ENCODE measurements at regions not wholly inside any gene's neighbourhood (a gene's known extent, or its start where the extent isn't known, plus 50 kb on each side); places are given as distances from the start of the nearest gene placed in this dataset.

GRCh38 chr5:35367526-35367925 is 137.2 kb upstream of the PRLR start:
- DNase-seq: no peak

- no peak for DNase-seq
Observed at GRCh38 chr5:35365758-35366157, 135.5 kb upstream of the PRLR start.

GRCh38 chr5:35364350-35364749 is 134.1 kb upstream of the PRLR start:
- DNase-seq: no peak

GRCh38 chr5:35363387-35363965 is 133.2 kb upstream of the PRLR start:
- no peak for DNase-seq

GRCh38 chr5:35362772-35363171 is 132.5 kb upstream of the PRLR start:
- DNase-seq: no peak

- no peak for DNase-seq
Observed at GRCh38 chr5:35360671-35361070, 130.4 kb upstream of the PRLR start.

GRCh38 chr5:35359859-35360258 is 129.6 kb upstream of the PRLR start:
- DNase-seq: no peak

- DNase-seq: no peak
Observed at GRCh38 chr5:35357973-35358372, 127.7 kb upstream of the PRLR start.

- no peak for DNase-seq
Observed at GRCh38 chr5:35356725-35357124, 126.4 kb upstream of the PRLR start.

GRCh38 chr5:35354751-35355150 is 124.5 kb upstream of the PRLR start:
- no peak for DNase-seq

- no peak for DNase-seq
Observed at GRCh38 chr5:35345222-35345621, 114.9 kb upstream of the PRLR start.

GRCh38 chr5:35342664-35343063 is 112.4 kb upstream of the PRLR start:
- DNase-seq: no peak

- DNase-seq: no peak
Observed at GRCh38 chr5:35341189-35341588, 110.9 kb upstream of the PRLR start.

- DNase-seq: no peak
Observed at GRCh38 chr5:35339616-35340100, 109.4 kb upstream of the PRLR start.

- no peak for DNase-seq
Observed at GRCh38 chr5:35339006-35339405, 108.7 kb upstream of the PRLR start.

- no peak for DNase-seq
Observed at GRCh38 chr5:35338157-35338453, 107.8 kb upstream of the PRLR start.

- DNase-seq: no peak
Observed at GRCh38 chr5:35337340-35338156, 107.3 kb upstream of the PRLR start.

- no peak for DNase-seq
Observed at GRCh38 chr5:35336230-35336629, 105.9 kb upstream of the PRLR start.

GRCh38 chr5:35335752-35336151 is 105.5 kb upstream of the PRLR start:
- no peak for DNase-seq

- no peak for DNase-seq
Observed at GRCh38 chr5:35333366-35333765, 103.1 kb upstream of the PRLR start.

GRCh38 chr5:35331956-35332950 is 102.0 kb upstream of the PRLR start:
- DNase-seq: no peak

GRCh38 chr5:35325836-35326235 is 95.5 kb upstream of the PRLR start:
- no peak for DNase-seq

Measured in anterior cingulate cortex (tissue), 58 donors.